H9 (cell line): ENCODE measurements at regions not wholly inside any gene's neighbourhood (a gene's known extent, or its start where the extent isn't known, plus 50 kb on each side); places are given as distances from the start of the nearest gene placed in this dataset.

Source experiments
- DNase-seq: peaks from one replicate; pipeline ENCODE4 v3.0.0-alpha.2; 2017
- H2AFZ ChIP-seq: one replicate; pipeline ENCODE4 v1.6.1; 2013; ENCODE audit warnings: mild to moderate bottlenecking, low read length, control low read depth, moderate library complexity
- H2AK5ac ChIP-seq: 2 replicates; pipeline ENCODE4 v1.6.1; 2013; ENCODE audit warnings: low read length, control low read depth, mixed read lengths; ENCODE audit not compliant: insufficient read length
- H2BK120ac ChIP-seq: one replicate; pipeline ENCODE4 v1.6.1; 2013; ENCODE audit warnings: low read depth, mild to moderate bottlenecking, low read length, control low read depth, inconsistent platforms; ENCODE audit not compliant: poor library complexity, severe bottlenecking
- H2BK12ac ChIP-seq: 2 replicates; pipeline ENCODE4 v1.6.1; 2013; ENCODE audit warnings: low read length, control low read depth, mixed read lengths, low read depth; ENCODE audit not compliant: insufficient read length
- H2BK15ac ChIP-seq: 2 replicates; pipeline ENCODE4 v1.6.1; 2013; ENCODE audit warnings: low read depth, low read length, control low read depth
- H2BK20ac ChIP-seq: one replicate; pipeline ENCODE4 v1.6.1; 2013; ENCODE audit warnings: low read depth, mild to moderate bottlenecking, low read length, control low read depth, inconsistent platforms; ENCODE audit not compliant: poor library complexity, severe bottlenecking
- H2BK5ac ChIP-seq: 2 replicates; pipeline ENCODE4 v1.6.1; 2013; ENCODE audit warnings: low read length, control low read depth, mixed read lengths; ENCODE audit not compliant: insufficient read length
- H3K14ac ChIP-seq: 2 replicates; pipeline ENCODE4 v1.6.1; 2013; ENCODE audit warnings: low read length, control low read depth; ENCODE audit not compliant: insufficient read depth
- H3K18ac ChIP-seq: 2 replicates; pipeline ENCODE4 v1.6.1; 2013; ENCODE audit warnings: low read depth, mild to moderate bottlenecking, mixed read lengths, low read length, control low read depth; ENCODE audit not compliant: insufficient read length
- H3K23ac ChIP-seq: 2 replicates; pipeline ENCODE4 v1.6.1; 2013; ENCODE audit warnings: low read length, control low read depth, mixed read lengths, low read depth; ENCODE audit not compliant: insufficient read length
- H3K23me2 ChIP-seq: 2 replicates; pipeline ENCODE4 v1.6.1; 2013; ENCODE audit warnings: low read depth, mild to moderate bottlenecking, mixed read lengths, low read length, control low read depth; ENCODE audit not compliant: insufficient read length, poor library complexity, severe bottlenecking
- H3K27ac ChIP-seq: 2 replicates; pipeline ENCODE4 v1.5.1; 2013; ENCODE audit warnings: low read length, control low read depth, mixed read lengths, low read depth; ENCODE audit not compliant: insufficient read length
- H3K27me3 ChIP-seq: 2 replicates; pipeline ENCODE4 v1.6.1; 2013; ENCODE audit warnings: low read length, control low read depth, inconsistent platforms; ENCODE audit not compliant: insufficient read depth
- H3K4ac ChIP-seq: 2 replicates; pipeline ENCODE4 v1.6.1; 2013; ENCODE audit warnings: low read depth, mild to moderate bottlenecking, control low read depth, inconsistent platforms, low read length, moderate library complexity
- H3K4me1 ChIP-seq: 2 replicates; pipeline ENCODE4 v1.6.1; 2013; ENCODE audit warnings: low read length, control low read depth, inconsistent platforms; ENCODE audit not compliant: insufficient read depth
- H3K4me2 ChIP-seq: 2 replicates; pipeline ENCODE4 v1.6.1; 2013; ENCODE audit warnings: low read length, control low read depth, mixed read lengths; ENCODE audit not compliant: insufficient read length, insufficient read depth
- H3K56ac ChIP-seq: 2 replicates; pipeline ENCODE4 v1.6.1; 2013; ENCODE audit warnings: low read depth, mild to moderate bottlenecking, mixed read lengths, low read length, control low read depth; ENCODE audit not compliant: insufficient read length
- H3K79me1 ChIP-seq: 2 replicates; pipeline ENCODE4 v1.6.1; 2013; ENCODE audit warnings: low read depth, mild to moderate bottlenecking, moderate library complexity, low read length, control low read depth, inconsistent platforms; ENCODE audit not compliant: insufficient read depth, poor library complexity, severe bottlenecking
- H3K79me2 ChIP-seq: 2 replicates; pipeline ENCODE4 v1.6.1; 2013; ENCODE audit warnings: low read length, control low read depth, inconsistent platforms; ENCODE audit not compliant: insufficient read depth
- H3K9ac ChIP-seq: 2 replicates; pipeline ENCODE4 v1.6.1; 2013; ENCODE audit warnings: low read length, control low read depth, mixed read lengths; ENCODE audit not compliant: insufficient read length; ENCODE audit errors: extremely low read depth
- H3K9me3 ChIP-seq: one replicate; pipeline ENCODE4 v1.6.1; 2013; ENCODE audit warnings: low read depth, low read length, inconsistent platforms; ENCODE audit not compliant: control insufficient read depth
- H3T11ph ChIP-seq: one replicate; pipeline ENCODE4 v1.6.1; 2013; ENCODE audit warnings: mild to moderate bottlenecking, low read length, control low read depth, inconsistent platforms
- H4K20me1 ChIP-seq: one replicate; pipeline ENCODE4 v1.6.1; 2013; ENCODE audit not compliant: control insufficient read depth, insufficient read length, insufficient read depth
- H4K5ac ChIP-seq: 2 replicates; pipeline ENCODE4 v1.6.1; 2013; ENCODE audit warnings: low read depth, mild to moderate bottlenecking, mixed read lengths, low read length, control low read depth; ENCODE audit not compliant: insufficient read length
- H4K8ac ChIP-seq: replicated peaks from 2 replicates; pipeline ENCODE4 v1.6.1; 2013; ENCODE audit warnings: low read length, control low read depth, mixed read lengths, low read depth; ENCODE audit not compliant: insufficient read length
- H4K91ac ChIP-seq: 2 replicates; pipeline ENCODE4 v1.6.1; 2013; ENCODE audit warnings: low read depth, mild to moderate bottlenecking, moderate library complexity, mixed read lengths, low read length, control low read depth; ENCODE audit not compliant: insufficient read length
- H3K27ac Mint-ChIP-seq, 3 experiments: 2 replicates in 2 of 3; 3 replicates in 1 of 3; pipeline ENCODE4 v1.8.0; 2020 to 2021; ENCODE audit warnings: mixed read lengths in 3 of 3, mild to moderate bottlenecking in 1 of 3, moderate library complexity in 1 of 3
- H3K27me3 Mint-ChIP-seq: 2 replicates; pipeline ENCODE4 v1.8.0; 2021; ENCODE audit warnings: low read depth, mild to moderate bottlenecking, moderate library complexity, mixed read lengths
- H3K36me3 Mint-ChIP-seq, 3 experiments: 2 replicates in 2 of 3; 3 replicates in 1 of 3; pipeline ENCODE4 v1.8.0; 2020 to 2021; ENCODE audit warnings: low read depth in 3 of 3, mixed read lengths in 3 of 3; ENCODE audit not compliant: insufficient read depth in 1 of 3
- H3K4me1 Mint-ChIP-seq, 2 experiments: 2 replicates each; pipeline ENCODE4 v1.8.0; 2020; ENCODE audit warnings: mixed read lengths in 2 of 2
- H3K4me3 Mint-ChIP-seq, 2 experiments: 2 replicates in 1 of 2; 3 replicates in 1 of 2; pipeline ENCODE4 v1.8.0; 2020 to 2021; ENCODE audit warnings: mild to moderate bottlenecking in 2 of 2, mixed read lengths in 2 of 2, moderate library complexity in 1 of 2
- H3K9me3 Mint-ChIP-seq, 2 experiments: 2 replicates in 1 of 2; 3 replicates in 1 of 2; pipeline ENCODE4 v1.8.0; 2020; ENCODE audit warnings: mild to moderate bottlenecking in 2 of 2, mixed read lengths in 2 of 2, moderate library complexity in 1 of 2
- WGBS: extraction: QIAGEN DNeasy Blood & Tissue Kit; methylation state at CpG from one replicate; pipeline ENCODE4 v1.1.7; 2013; ENCODE audit warnings: missing lambda C conversion rate, low lambda C conversion rate, mixed read lengths; ENCODE audit not compliant: insufficient read length; ENCODE audit errors: extremely low coverage; 5-methylcytosine and 5-hydroxymethylcytosine counted together
- TF ChIP-seq, protein P1 (sequence below): fragments of 200-600 bp; sonication (generic); conservative IDR thresholded peaks from 3 replicates; pipeline ENCODE4 v1.8.0; 2021; ENCODE audit warnings: antibody characterized with exemption, mild to moderate bottlenecking

DNA sequence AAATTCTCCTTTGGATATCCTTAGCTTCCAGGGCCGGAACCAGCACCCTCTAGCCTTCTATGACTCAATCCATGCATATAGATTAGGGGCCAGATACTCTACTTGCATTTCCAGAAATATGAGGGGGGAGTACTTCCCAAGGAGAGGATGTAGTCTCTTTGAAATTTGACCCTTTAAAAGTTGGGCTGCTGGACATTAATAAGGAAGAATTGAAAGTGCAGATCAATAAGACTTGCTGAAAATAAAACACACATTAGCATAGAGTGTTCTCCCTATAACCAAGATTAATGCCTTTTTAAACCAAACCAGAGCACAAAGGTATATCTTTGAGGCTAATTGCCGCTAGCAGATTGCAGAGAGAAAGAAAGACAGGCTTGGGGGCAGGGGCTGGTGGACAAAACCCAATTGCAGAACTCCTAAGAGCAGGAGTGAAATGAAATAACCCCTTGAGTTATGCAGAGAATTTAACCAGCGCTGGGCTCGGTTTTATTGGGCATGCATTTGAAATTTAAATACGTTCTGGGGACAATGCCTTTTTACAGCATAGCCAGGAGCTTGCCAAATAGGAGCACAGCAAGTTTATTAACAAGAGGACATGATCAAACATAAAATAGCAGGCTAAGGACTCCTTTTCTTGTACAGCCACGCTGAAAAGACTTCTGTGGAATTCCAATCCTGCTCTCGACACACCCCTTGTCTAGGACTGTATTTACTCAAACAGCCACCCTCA is 108.2 kb upstream of the SALL4 start:
- peaks cover 31 to 40% of the 10 kb centered on the region in 2 experiments for H3K4me1 Mint-ChIP-seq
- no peak overlapping the region for H3K4me3 Mint-ChIP-seq
- Histone ChIP-seq H3K23me2 (no peaks in the 10 kb centered on the region), H3K79me1 (no peaks in the 10 kb centered on the region), H3K23ac (no peak overlapping the region), H3K79me2 (no peaks in the 10 kb centered on the region), H3T11ph (no peak overlapping the region), H3K56ac (no peak overlapping the region), H2AFZ (no peak overlapping the region), H4K5ac (no peak overlapping the region), H3K14ac (no peak overlapping the region), H2BK120ac (no peak overlapping the region), H3K27ac (no peak overlapping the region), H3K4ac (no peak overlapping the region), H2BK5ac (no peak overlapping the region), H3K27me3 (no peaks in the 10 kb centered on the region), H3K9me3 (no peaks in the 10 kb centered on the region), H3K9ac (no peak overlapping the region), H3K4me2 (peak overlapping the region; percentile 48), H3K4me1 (no peaks in the 10 kb centered on the region), H4K20me1 (no peaks in the 10 kb centered on the region), H4K8ac (no peak overlapping the region), H3K18ac (no peak overlapping the region), H4K91ac (no peak overlapping the region), H2BK20ac (no peak overlapping the region), H2BK15ac (no peak overlapping the region), H2BK12ac (no peak overlapping the region), H2AK5ac (no peak overlapping the region)
- no peaks in the 10 kb centered on the region; a peak in 1 of 5 replicates for H3K9me3 Mint-ChIP-seq
- TF ChIP-seq, protein P1, sequence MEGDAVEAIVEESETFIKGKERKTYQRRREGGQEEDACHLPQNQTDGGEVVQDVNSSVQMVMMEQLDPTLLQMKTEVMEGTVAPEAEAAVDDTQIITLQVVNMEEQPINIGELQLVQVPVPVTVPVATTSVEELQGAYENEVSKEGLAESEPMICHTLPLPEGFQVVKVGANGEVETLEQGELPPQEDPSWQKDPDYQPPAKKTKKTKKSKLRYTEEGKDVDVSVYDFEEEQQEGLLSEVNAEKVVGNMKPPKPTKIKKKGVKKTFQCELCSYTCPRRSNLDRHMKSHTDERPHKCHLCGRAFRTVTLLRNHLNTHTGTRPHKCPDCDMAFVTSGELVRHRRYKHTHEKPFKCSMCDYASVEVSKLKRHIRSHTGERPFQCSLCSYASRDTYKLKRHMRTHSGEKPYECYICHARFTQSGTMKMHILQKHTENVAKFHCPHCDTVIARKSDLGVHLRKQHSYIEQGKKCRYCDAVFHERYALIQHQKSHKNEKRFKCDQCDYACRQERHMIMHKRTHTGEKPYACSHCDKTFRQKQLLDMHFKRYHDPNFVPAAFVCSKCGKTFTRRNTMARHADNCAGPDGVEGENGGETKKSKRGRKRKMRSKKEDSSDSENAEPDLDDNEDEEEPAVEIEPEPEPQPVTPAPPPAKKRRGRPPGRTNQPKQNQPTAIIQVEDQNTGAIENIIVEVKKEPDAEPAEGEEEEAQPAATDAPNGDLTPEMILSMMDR, result no peak
- no peaks in the 10 kb centered on the region for H3K27me3 Mint-ChIP-seq
- no CpG with 5 or more reads among the region's 7 CpGs for WGBS
- H3K36me3 Mint-ChIP-seq, result no peaks in the 10 kb centered on the region
- DNase-seq, result no peak
- peak overlapping the region in 2 of 3 experiments; percentile 26 to 47; a peak in 3 of 7 replicates for H3K27ac Mint-ChIP-seq
